ENCODE measurements at regions not wholly inside any gene's neighbourhood (a gene's known extent, or its start where the extent isn't known, plus 50 kb on each side); places are given as distances from the start of the nearest gene placed in this dataset.

DNA sequence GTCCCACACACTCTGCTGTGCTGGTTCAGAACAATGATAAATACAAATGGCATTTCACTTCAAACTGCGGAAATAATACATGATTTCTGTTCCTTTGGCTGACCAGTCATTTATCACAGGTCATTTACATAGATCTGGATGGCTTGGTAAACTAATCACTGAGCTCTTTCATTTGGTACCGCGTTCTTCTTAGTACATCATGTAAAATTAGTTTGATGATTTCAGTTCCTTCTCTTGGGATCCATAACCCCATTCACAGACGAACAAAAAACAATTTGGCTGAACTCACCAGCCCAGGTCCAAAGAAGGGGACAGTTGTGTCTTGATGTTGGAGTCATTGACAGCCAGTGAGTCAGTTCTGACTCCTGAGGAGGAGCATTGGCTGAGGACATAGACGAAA is 689.8 kb downstream of the INHBA start:
- 76 to 79% methylated on average over 5 of the region's 5 CpGs for whole genome bisulfite sequencing, 2 donors
- H3K36me3 ChIP-seq: no peaks in the 10 kb centered on the region
- H3K27me3 ChIP-seq: no peaks in the 10 kb centered on the region
- H3K9me3 ChIP-seq: no peaks in the 10 kb centered on the region
- intact Hi-C loops (cut with DNase I): no loop called here
- DNase-seq: no peak
- peaks cover 0 to 5% (median 4%) of the 10 kb centered on the region in 3 donors for H3K4me1 ChIP-seq
- TF ChIP-seq, protein P1, sequence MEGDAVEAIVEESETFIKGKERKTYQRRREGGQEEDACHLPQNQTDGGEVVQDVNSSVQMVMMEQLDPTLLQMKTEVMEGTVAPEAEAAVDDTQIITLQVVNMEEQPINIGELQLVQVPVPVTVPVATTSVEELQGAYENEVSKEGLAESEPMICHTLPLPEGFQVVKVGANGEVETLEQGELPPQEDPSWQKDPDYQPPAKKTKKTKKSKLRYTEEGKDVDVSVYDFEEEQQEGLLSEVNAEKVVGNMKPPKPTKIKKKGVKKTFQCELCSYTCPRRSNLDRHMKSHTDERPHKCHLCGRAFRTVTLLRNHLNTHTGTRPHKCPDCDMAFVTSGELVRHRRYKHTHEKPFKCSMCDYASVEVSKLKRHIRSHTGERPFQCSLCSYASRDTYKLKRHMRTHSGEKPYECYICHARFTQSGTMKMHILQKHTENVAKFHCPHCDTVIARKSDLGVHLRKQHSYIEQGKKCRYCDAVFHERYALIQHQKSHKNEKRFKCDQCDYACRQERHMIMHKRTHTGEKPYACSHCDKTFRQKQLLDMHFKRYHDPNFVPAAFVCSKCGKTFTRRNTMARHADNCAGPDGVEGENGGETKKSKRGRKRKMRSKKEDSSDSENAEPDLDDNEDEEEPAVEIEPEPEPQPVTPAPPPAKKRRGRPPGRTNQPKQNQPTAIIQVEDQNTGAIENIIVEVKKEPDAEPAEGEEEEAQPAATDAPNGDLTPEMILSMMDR (IDR thresholded peaks at IDR 0.05): no peak
- no peak for TF ChIP-seq POLR2A (IDR thresholded peaks at IDR 0.05)
- no peak overlapping the region for H3K4me3 ChIP-seq
- no peak overlapping the region for H3K27ac ChIP-seq

DNA sequence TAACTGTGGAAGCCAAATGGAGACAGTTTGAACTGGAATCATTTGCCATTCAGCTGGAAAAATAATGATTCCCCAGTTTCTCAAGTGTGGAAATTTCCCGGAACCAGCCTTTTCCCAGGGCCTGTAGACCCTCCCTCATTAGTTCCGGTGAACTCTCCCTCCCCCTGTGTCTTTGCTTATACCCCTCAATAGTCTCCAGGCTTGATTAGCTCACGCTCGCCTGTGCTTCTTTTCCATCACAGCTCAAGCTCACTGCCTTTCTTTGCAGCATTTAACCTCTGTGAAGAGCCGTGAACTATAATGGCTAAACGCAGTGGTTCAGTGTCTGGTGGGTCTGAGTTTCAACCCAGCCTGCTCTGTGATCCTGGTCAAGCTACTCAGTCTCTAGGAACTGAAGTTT is 690.8 kb downstream of the INHBA start:
- no peaks in the 10 kb centered on the region for H3K27me3 ChIP-seq
- no peak for DNase-seq
- H3K9me3 ChIP-seq: no peaks in the 10 kb centered on the region
- H3K36me3 ChIP-seq: no peaks in the 10 kb centered on the region
- 91 to 99% methylated on average over 6 of the region's 6 CpGs for WGBS, 2 donors
- H3K4me1 ChIP-seq: peaks cover 0 to 9% (median 7%) of the 10 kb centered on the region in 3 donors
- intact Hi-C loops (cut with DNase I): no loop called here
- H3K27ac ChIP-seq: no peak overlapping the region
- no peak overlapping the region for H3K4me3 ChIP-seq
- no peak for TF ChIP-seq POLR2A (IDR thresholded peaks at IDR 0.05)
- TF ChIP-seq, protein P1 (IDR thresholded peaks at IDR 0.05): no peak

GRCh38 chr7:41010967-41011366 is 691.9 kb downstream of the INHBA start:
- no peak for DNase-seq
- Histone ChIP-seq H3K9me3 (no peaks in the 10 kb centered on the region), H3K27ac (peak overlapping the region in 2 of 4 donors; percentile 49 to 61), H3K4me3 (no peak overlapping the region), H3K36me3 (no peaks in the 10 kb centered on the region), H3K27me3 (no peaks in the 10 kb centered on the region), H3K4me1 (peaks cover 0 to 17% (median 10%) of the 10 kb centered on the region in 3 donors)
- TF ChIP-seq POLR2A (IDR thresholded peaks at IDR 0.05): no peak
- TF ChIP-seq, protein P1 (IDR thresholded peaks at IDR 0.05): no peak
- 35 to 51% methylated on average over 4 of the region's 4 CpGs for WGBS, 2 donors
- intact Hi-C loops (cut with DNase I): no loop called here

DNA sequence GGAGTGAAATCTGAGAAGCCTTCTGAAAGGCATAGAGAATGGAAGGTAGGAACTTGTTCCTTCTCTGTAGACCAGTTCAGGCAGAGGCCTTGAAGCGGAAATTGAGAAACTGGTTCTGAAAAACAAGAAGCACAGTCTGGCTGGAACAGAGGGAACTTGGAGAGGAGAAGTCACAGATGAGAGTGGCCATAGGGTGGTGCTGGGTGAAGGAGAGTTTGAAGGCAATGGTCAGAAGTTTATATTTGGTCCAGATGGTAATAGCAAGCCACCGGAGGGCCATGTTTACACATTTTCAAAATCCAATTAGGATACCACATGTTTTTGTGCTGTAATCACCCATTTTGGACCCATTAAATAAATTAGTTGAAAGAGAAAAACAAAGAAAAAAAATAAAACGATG is 692.5 kb downstream of the INHBA start:
- Histone ChIP-seq H3K9me3 (no peaks in the 10 kb centered on the region), H3K4me1 (peaks cover 0 to 23% (median 10%) of the 10 kb centered on the region in 3 donors), H3K4me3 (no peak overlapping the region), H3K27me3 (no peaks in the 10 kb centered on the region), H3K36me3 (no peaks in the 10 kb centered on the region), H3K27ac (peak overlapping the region in 3 of 4 donors; percentile 45 to 57 (median 52))
- no peak for DNase-seq
- no peak for TF ChIP-seq POLR2A (IDR thresholded peaks at IDR 0.05)
- TF ChIP-seq, protein P1 (IDR thresholded peaks at IDR 0.05): no peak
- intact Hi-C loops (cut with DNase I): no loop called here
- WGBS, 2 donors: 49 to 57% methylated on average over 3 of the region's 3 CpGs

DNA sequence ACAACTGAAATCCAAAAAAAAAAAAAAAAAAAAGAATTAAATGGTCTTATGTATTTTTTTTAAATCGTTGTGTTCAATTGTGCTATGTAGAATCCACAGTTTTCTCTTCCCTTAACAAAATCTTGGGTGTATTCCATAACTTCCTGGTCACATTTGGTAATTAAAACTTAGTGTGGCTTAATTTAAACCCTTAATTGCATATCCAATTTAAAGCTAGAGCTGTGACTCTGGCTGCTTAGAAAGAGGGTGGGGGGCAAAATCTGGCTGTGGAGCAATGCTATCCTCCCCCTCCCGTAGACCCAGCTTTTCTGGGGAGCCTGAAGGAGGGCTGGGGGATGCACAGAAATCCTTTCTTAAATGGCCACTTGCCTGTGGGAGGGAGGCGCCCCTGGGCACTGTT is 695.1 kb downstream of the INHBA start:
- intact Hi-C loops (cut with DNase I): no loop called here
- H3K27me3 ChIP-seq: no peaks in the 10 kb centered on the region
- TF ChIP-seq POLR2A (IDR thresholded peaks at IDR 0.05): no peak
- TF ChIP-seq, protein P1 (IDR thresholded peaks at IDR 0.05): no peak
- H3K36me3 ChIP-seq: no peaks in the 10 kb centered on the region
- peaks cover 0 to 28% (median 10%) of the 10 kb centered on the region in 3 donors for H3K4me1 ChIP-seq
- H3K4me3 ChIP-seq: no peak overlapping the region
- 80 to 86% methylated on average over 3 of the region's 3 CpGs for WGBS, 2 donors
- H3K9me3 ChIP-seq: no peaks in the 10 kb centered on the region
- DNase-seq: no peak
- no peak overlapping the region for H3K27ac ChIP-seq
